Activated B cell treated with CpG ODN at 0.5 μM for 24 hours (primary cell): ENCODE measurements at regions not wholly inside any gene's neighbourhood (a gene's known extent, or its start where the extent isn't known, plus 50 kb on each side); places are given as distances from the start of the nearest gene placed in this dataset.
"Not testable (repeated sequence)": the region's sequence is repeated elsewhere in the genome, so short reads cannot be mapped to it uniquely, and the experiment has no call there.

Experiments
- ATAC-seq: fragments of 200-7000 bp; cut with Tn5 transposase; one replicate; pipeline ENCODE4 v1.10.0; 2021; ENCODE audit warnings: low read depth, mild to moderate bottlenecking, moderate library complexity
- CTCF ChIA-PET: fragments of 350-600 bp; sonication (Branson Sonifier 250); formaldehyde crosslinking; loops from one replicate; lab custom pipeline; 2021; ENCODE audit warnings: antibody characterized with exemption; lab: Charles Lee
- POLR2A ChIA-PET: fragments of 350-600 bp; sonication (Branson Sonifier 250); formaldehyde crosslinking; loops from one replicate; lab custom pipeline; 2021; ENCODE audit warnings: antibody characterized with exemption; lab: Charles Lee
- DNase-seq: peaks from one replicate; pipeline ENCODE4 v3.0.0; 2022
- H3K27ac Mint-ChIP-seq: one replicate; pipeline ENCODE4 v1.8.0; 2020; ENCODE audit warnings: mixed read lengths
- H3K27me3 Mint-ChIP-seq: one replicate; pipeline ENCODE4 v1.8.0; 2021; ENCODE audit warnings: mixed read lengths
- H3K36me3 Mint-ChIP-seq: one replicate; pipeline ENCODE4 v1.8.0; 2021; ENCODE audit warnings: low read depth, mixed read lengths
- H3K4me1 Mint-ChIP-seq: one replicate; pipeline ENCODE4 v1.8.0; 2021; ENCODE audit warnings: mixed read lengths
- H3K4me3 Mint-ChIP-seq: one replicate; pipeline ENCODE4 v1.8.0; 2020; ENCODE audit warnings: mild to moderate bottlenecking, mixed read lengths
- H3K9me3 Mint-ChIP-seq: one replicate; pipeline ENCODE4 v1.8.0; 2020; ENCODE audit warnings: mixed read lengths
- intact Hi-C: fragments of 100-400 bp; cut with micrococcal nuclease; formaldehyde crosslinking; loops from one replicate; pipeline ENCODE4 v1.15.1; 2024
- TF ChIP-seq, protein P1 (sequence below): fragments of 200-600 bp; IDR thresholded peaks from one replicate; pipeline ENCODE4 v1.8.0; 2022; ENCODE audit warnings: antibody characterized with exemption, mild to moderate bottlenecking

GRCh38 chr2:212882626-212883025 lies 268.8 kb downstream of the IKZF2 start:
- DNase-seq (no peak), ATAC-seq (no peak)
- TF ChIP-seq, protein P1, sequence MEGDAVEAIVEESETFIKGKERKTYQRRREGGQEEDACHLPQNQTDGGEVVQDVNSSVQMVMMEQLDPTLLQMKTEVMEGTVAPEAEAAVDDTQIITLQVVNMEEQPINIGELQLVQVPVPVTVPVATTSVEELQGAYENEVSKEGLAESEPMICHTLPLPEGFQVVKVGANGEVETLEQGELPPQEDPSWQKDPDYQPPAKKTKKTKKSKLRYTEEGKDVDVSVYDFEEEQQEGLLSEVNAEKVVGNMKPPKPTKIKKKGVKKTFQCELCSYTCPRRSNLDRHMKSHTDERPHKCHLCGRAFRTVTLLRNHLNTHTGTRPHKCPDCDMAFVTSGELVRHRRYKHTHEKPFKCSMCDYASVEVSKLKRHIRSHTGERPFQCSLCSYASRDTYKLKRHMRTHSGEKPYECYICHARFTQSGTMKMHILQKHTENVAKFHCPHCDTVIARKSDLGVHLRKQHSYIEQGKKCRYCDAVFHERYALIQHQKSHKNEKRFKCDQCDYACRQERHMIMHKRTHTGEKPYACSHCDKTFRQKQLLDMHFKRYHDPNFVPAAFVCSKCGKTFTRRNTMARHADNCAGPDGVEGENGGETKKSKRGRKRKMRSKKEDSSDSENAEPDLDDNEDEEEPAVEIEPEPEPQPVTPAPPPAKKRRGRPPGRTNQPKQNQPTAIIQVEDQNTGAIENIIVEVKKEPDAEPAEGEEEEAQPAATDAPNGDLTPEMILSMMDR: no peak
- Mint-ChIP-seq H3K4me1 (peaks cover 5% of the 10 kb centered on the region), H3K36me3 (peaks cover 4% of the 10 kb centered on the region), H3K9me3 (peaks cover 21% of the 10 kb centered on the region), H3K27ac (no peak overlapping the region), H3K27me3 (no peaks in the 10 kb centered on the region), H3K4me3 (no peak overlapping the region)
- intact Hi-C loops: no loop called here
- ChIA-PET POLR2A (no interaction called here), CTCF (no interaction called here)

GRCh38 chr2:212876556-212876955 lies 274.9 kb downstream of the IKZF2 start:
- H3K27me3 Mint-ChIP-seq, H3K36me3 Mint-ChIP-seq, H3K4me1 Mint-ChIP-seq, H3K27ac Mint-ChIP-seq, H3K4me3 Mint-ChIP-seq, CTCF ChIA-PET, POLR2A ChIA-PET, ATAC-seq, intact Hi-C loops, H3K9me3 Mint-ChIP-seq, DNase-seq: not testable (repeated sequence)

GRCh38 chr2:212875950-212876349 lies 275.5 kb downstream of the IKZF2 start:
- H3K27me3 Mint-ChIP-seq, DNase-seq, H3K4me3 Mint-ChIP-seq: not testable (repeated sequence)

GRCh38 chr2:212873256-212873655 lies 278.2 kb downstream of the IKZF2 start:
- CTCF ChIA-PET: no interaction called here
- Mint-ChIP-seq H3K27me3 (peaks cover 2% of the 10 kb centered on the region), H3K27ac (no peak overlapping the region), H3K36me3 (no peaks in the 10 kb centered on the region), H3K4me3 (no peak overlapping the region), H3K9me3 (no peaks in the 10 kb centered on the region), H3K4me1 (no peaks in the 10 kb centered on the region)
- no peak for ATAC-seq
- POLR2A ChIA-PET: no interaction called here
- TF ChIP-seq, protein P1: no peak
- DNase-seq: no peak
- intact Hi-C loops: no loop called here

More at GRCh38 chr2:212875950-212876349, 275.5 kb downstream of the IKZF2 start:
- H3K9me3 Mint-ChIP-seq, ATAC-seq, POLR2A ChIA-PET, H3K36me3 Mint-ChIP-seq, H3K27ac Mint-ChIP-seq, intact Hi-C loops, H3K4me1 Mint-ChIP-seq, CTCF ChIA-PET: not testable (repeated sequence)

- no peak overlapping the region for H3K27ac Mint-ChIP-seq
- CTCF ChIA-PET: no interaction called here
These were observed 279.8 kb downstream of the IKZF2 start for GRCh38 chr2:212871597-212871996.

GRCh38 chr2:212864186-212864585 lies 287.2 kb downstream of the IKZF2 start:
- Mint-ChIP-seq H3K4me3 (no peak overlapping the region), H3K4me1 (no peaks in the 10 kb centered on the region), H3K9me3 (peaks cover 10% of the 10 kb centered on the region), H3K27ac (no peak overlapping the region), H3K27me3 (no peaks in the 10 kb centered on the region), H3K36me3 (peaks cover 2% of the 10 kb centered on the region)
- TF ChIP-seq, protein P1: no peak
- DNase-seq (no peak), ATAC-seq (no peak)
- ChIA-PET POLR2A (no interaction called here), CTCF (interaction anchor here (1.1 to 1.7 kb wide), 2 partner anchors 289 to 293 kb away, joined by 5 read pairs; no protein-coding TSS in a partner anchor)
- intact Hi-C loops: no loop called here

More at GRCh38 chr2:212871597-212871996, 279.8 kb downstream of the IKZF2 start:
- intact Hi-C loops: no loop called here
- Mint-ChIP-seq H3K36me3 (no peaks in the 10 kb centered on the region), H3K4me1 (no peaks in the 10 kb centered on the region), H3K27me3 (peaks cover 2% of the 10 kb centered on the region), H3K4me3 (no peak overlapping the region), H3K9me3 (no peaks in the 10 kb centered on the region)
- DNase-seq (no peak), ATAC-seq (no peak)
- TF ChIP-seq, protein P1: no peak
- POLR2A ChIA-PET: no interaction called here
